NCI-H2227 treated with DMSO at 0.1 percent for 48 hours (cell line): ENCODE measurements at regions not wholly inside any gene's neighbourhood (a gene's known extent, or its start where the extent isn't known, plus 50 kb on each side); places are given as distances from the start of the nearest gene placed in this dataset.
A peak's percentile ranks its signal among the peaks of the same experiment; 100 is the strongest.
"Not testable (repeated sequence)": the region's sequence is repeated elsewhere in the genome, so short reads cannot be mapped to it uniquely, and the experiment has no call there.

Experiments
- DNase-seq: peaks from one replicate; lab custom pipeline; 2025; lab: John Stamatoyannopoulos, UW

DNA sequence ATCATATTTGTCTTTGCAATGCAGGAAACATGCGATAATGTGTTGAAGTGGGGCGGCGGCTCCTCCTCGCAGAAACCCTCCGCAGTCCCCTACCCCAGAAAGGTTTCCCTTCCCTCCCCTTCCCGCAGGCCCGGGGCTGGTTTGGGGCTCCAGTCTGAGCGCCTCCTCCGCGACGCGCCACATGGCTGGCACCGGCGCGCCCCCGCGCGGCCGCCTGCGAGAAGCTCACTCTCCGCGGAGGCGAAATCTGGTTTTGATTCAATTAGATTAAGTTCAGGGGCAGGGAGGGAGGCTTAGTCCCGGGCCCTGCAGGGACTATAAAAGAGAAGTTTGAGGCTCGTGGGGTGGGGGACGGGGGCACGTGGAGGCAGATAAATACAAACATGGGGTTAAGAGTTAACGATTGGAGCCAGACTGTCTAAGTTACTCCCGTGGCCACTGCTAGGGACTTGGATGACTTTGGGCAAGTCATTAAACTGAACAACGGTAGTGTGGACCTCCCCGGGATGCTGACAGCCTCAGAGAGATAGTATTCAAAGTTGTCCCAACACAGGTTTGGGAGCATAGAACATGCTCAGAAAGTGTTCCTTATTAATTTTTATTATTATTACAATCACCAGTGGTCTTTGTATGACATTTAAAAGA lies 69.4 kb downstream of the MSX2 start:
- peak; percentile 22 for DNase-seq

GRCh38 chr5:174793076-174793475 lies 68.7 kb downstream of the MSX2 start:
- DNase-seq, result no peak

- DNase-seq, result not testable (repeated sequence)
These were observed 67.9 kb downstream of the MSX2 start for GRCh38 chr5:174792265-174792664.

DNA sequence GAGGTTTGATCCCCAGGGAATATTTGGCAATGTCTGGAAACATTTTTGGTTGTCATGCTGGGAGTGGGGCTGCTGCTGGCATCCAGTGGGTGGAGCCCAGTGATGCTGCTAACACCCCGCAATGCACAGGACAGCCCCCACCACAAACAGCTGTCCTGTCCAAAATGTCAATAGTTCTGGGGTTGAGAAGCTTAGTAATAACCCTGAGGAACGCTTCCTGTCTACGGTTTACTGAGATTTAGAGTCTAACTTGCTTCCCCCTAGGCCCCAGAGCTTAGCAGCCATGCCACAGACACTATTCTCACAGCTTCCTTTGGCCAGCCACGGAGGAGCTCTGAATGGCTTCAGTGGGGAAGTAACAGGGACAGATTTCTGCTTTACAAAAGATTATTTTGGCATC lies 66.5 kb downstream of the MSX2 start:
- DNase-seq, result no peak

- no peak for DNase-seq
These were observed 65.2 kb downstream of the MSX2 start for GRCh38 chr5:174789596-174789995.

GRCh38 chr5:174785120-174785680 lies 60.8 kb downstream of the MSX2 start:
- DNase-seq, result no peak
